Naive thymus-derived CD8-positive, alpha-beta T cell (primary cell): ENCODE measurements at regions not wholly inside any gene's neighbourhood (a gene's known extent, or its start where the extent isn't known, plus 50 kb on each side); places are given as distances from the start of the nearest gene placed in this dataset.
"Not testable (repeated sequence)": the region's sequence is repeated elsewhere in the genome, so short reads cannot be mapped to it uniquely, and the experiment has no call there.

Experiments used
- ATAC-seq, 2 donors: fragments of 150-1000 bp; cut with Tn5 transposase in 1 of 2; sonication (Bioruptor Pico), chemical (Tn5 transposase) in 1 of 2; 1 replicate in 1 of 2; 2 replicates in 1 of 2; pipeline ENCODE4 v1.10.0; 2021; ENCODE audit warnings: mild to moderate bottlenecking in 2 of 2, moderate library complexity in 2 of 2
- POLR2A ChIA-PET: fragments of 350-600 bp; sonication (Branson Sonifier 250); formaldehyde crosslinking; loops from one replicate; lab custom pipeline; 2021; ENCODE audit warnings: antibody characterized with exemption; lab: Charles Lee
- DNase-seq, 10 donors: peaks; one replicate each; pipeline versions ENCODE4 v3.0.0 to v3.0.0-alpha.2; 2020 to 2022
- H3K27ac Mint-ChIP-seq, 10 donors: one replicate each; pipeline ENCODE4 v1.8.0; 2020 to 2022; ENCODE audit warnings: mild to moderate bottlenecking in 10 of 10, mixed read lengths in 10 of 10, moderate library complexity in 4 of 10, inconsistent platforms in 1 of 10
- H3K27me3 Mint-ChIP-seq, 5 donors: one replicate each; pipeline ENCODE4 v1.8.0; 2021 to 2022; ENCODE audit warnings: mixed read lengths in 5 of 5
- H3K36me3 Mint-ChIP-seq, 3 donors: one replicate each; pipeline ENCODE4 v1.8.0; 2020 to 2022; ENCODE audit warnings: mixed read lengths in 3 of 3, mild to moderate bottlenecking in 2 of 3, inconsistent platforms in 1 of 3
- H3K4me1 Mint-ChIP-seq, 4 donors: one replicate each; pipeline ENCODE4 v1.8.0; 2021 to 2022; ENCODE audit warnings: mixed read lengths in 4 of 4
- H3K4me3 Mint-ChIP-seq, 10 donors: one replicate each; pipeline ENCODE4 v1.8.0; 2020 to 2022; ENCODE audit warnings: mild to moderate bottlenecking in 10 of 10, mixed read lengths in 10 of 10, moderate library complexity in 6 of 10, inconsistent platforms in 1 of 10
- H3K9me3 Mint-ChIP-seq, 9 donors: one replicate each; pipeline ENCODE4 v1.8.0; 2020 to 2022; ENCODE audit warnings: mixed read lengths in 9 of 9, mild to moderate bottlenecking in 3 of 9, inconsistent platforms in 1 of 9, moderate library complexity in 1 of 9

- POLR2A ChIA-PET = no interaction called here
- DNase-seq (no peak), ATAC-seq (no peak)
- peaks cover 0 to 7% (median 2%) of the 10 kb centered on the region in 9 donors for H3K9me3 Mint-ChIP-seq
- no peaks in the 10 kb centered on the region for H3K4me1 Mint-ChIP-seq
- no peak overlapping the region for H3K27ac Mint-ChIP-seq
- peaks cover 0 to 4% (median 0%) of the 10 kb centered on the region in 3 donors for H3K36me3 Mint-ChIP-seq
- no peaks in the 10 kb centered on the region for H3K27me3 Mint-ChIP-seq
- no peak overlapping the region for H3K4me3 Mint-ChIP-seq
Observed at GRCh38 chr2:163983911-163984310, 248.1 kb upstream of the FIGN start.

GRCh38 chr2:163982938-163983337 is 247.1 kb upstream of the FIGN start:
- no peak overlapping the region for H3K4me3 Mint-ChIP-seq
- DNase-seq = no peak
- H3K27ac Mint-ChIP-seq = no peak overlapping the region
- peaks cover 0 to 7% (median 2%) of the 10 kb centered on the region in 9 donors for H3K9me3 Mint-ChIP-seq
- peaks cover 0 to 4% (median 0%) of the 10 kb centered on the region in 3 donors for H3K36me3 Mint-ChIP-seq
- no peaks in the 10 kb centered on the region for H3K4me1 Mint-ChIP-seq
- POLR2A ChIA-PET = no interaction called here
- H3K27me3 Mint-ChIP-seq = no peaks in the 10 kb centered on the region
- ATAC-seq = no peak

DNA sequence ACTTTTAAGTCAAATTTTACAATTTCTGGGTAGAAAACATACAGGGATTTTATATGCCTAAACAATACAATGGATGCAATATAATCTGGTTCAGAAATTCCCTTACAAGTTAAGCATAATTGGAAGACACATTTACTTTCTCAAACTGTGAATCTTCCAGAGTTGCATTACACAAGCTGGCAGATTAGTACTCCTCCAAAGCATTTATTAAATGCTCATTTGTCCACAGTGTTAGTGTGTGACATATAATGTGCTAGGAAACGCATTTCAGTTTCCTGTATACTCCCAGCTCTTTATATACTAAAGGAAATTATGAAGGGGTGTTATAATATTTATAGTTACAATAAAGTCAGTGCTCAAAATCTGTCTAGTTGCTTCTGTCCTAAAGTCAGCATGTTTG is 239.0 kb upstream of the FIGN start:
- POLR2A ChIA-PET = no interaction called here
- H3K36me3 Mint-ChIP-seq = no peaks in the 10 kb centered on the region
- no peaks in the 10 kb centered on the region for H3K27me3 Mint-ChIP-seq
- no peak overlapping the region for H3K4me3 Mint-ChIP-seq
- no peaks in the 10 kb centered on the region for H3K4me1 Mint-ChIP-seq
- H3K9me3 Mint-ChIP-seq = peaks cover 0 to 5% (median 0%) of the 10 kb centered on the region in 9 donors
- no peak for DNase-seq
- no peak for ATAC-seq
- no peak overlapping the region for H3K27ac Mint-ChIP-seq

GRCh38 chr2:163970058-163970813 is 234.4 kb upstream of the FIGN start:
- H3K27ac Mint-ChIP-seq = no peak overlapping the region
- H3K36me3 Mint-ChIP-seq = no peaks in the 10 kb centered on the region
- no peaks in the 10 kb centered on the region for H3K27me3 Mint-ChIP-seq
- POLR2A ChIA-PET = no interaction called here
- H3K9me3 Mint-ChIP-seq = peaks cover 0 to 9% (median 0%) of the 10 kb centered on the region in 9 donors
- H3K4me1 Mint-ChIP-seq = no peaks in the 10 kb centered on the region
- H3K4me3 Mint-ChIP-seq = no peak overlapping the region
- DNase-seq (no peak), ATAC-seq (no peak)

DNA sequence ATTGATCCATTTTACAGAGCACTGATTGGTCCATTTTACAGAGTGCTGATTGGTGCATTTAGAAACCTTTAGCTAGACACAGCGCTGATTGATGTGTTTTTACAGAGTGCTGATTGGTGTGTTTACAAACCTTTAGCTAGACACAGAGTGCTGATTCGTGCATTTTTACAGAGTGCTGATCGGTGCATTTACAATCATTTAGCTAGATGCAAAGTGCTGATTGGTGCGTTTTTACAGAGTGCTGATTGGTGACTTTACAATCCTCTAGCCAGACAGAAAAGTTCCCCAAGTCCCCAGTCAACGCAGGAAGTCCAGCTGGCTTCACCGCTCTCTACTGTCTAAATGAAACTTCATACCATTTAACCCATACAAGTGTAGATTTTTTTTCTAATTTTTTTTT is 228.5 kb upstream of the FIGN start:
- H3K27me3 Mint-ChIP-seq, H3K27ac Mint-ChIP-seq, DNase-seq, ATAC-seq, H3K4me3 Mint-ChIP-seq, H3K36me3 Mint-ChIP-seq, POLR2A ChIA-PET, H3K4me1 Mint-ChIP-seq: not testable (repeated sequence)
- peaks cover 0 to 20% (median 4%) of the 10 kb centered on the region in 9 donors for H3K9me3 Mint-ChIP-seq

GRCh38 chr2:163953390-163953907 is 217.6 kb upstream of the FIGN start:
- H3K9me3 Mint-ChIP-seq = peaks cover 0 to 8% (median 1%) of the 10 kb centered on the region in 9 donors
- POLR2A ChIA-PET = no interaction called here

GRCh38 chr2:163951312-163951711 is 215.5 kb upstream of the FIGN start:
- no peak for DNase-seq
- Mint-ChIP-seq H3K4me3 (no peak overlapping the region), H3K36me3 (no peaks in the 10 kb centered on the region), H3K9me3 (peaks cover 0 to 11% (median 1%) of the 10 kb centered on the region in 9 donors), H3K27me3 (no peaks in the 10 kb centered on the region), H3K27ac (no peak overlapping the region), H3K4me1 (no peaks in the 10 kb centered on the region)
- POLR2A ChIA-PET = no interaction called here
- ATAC-seq = no peak

More at GRCh38 chr2:163953390-163953907, 217.6 kb upstream of the FIGN start:
- ATAC-seq = no peak
- Mint-ChIP-seq H3K4me3 (no peak overlapping the region), H3K27ac (no peak overlapping the region), H3K27me3 (no peaks in the 10 kb centered on the region), H3K4me1 (no peaks in the 10 kb centered on the region), H3K36me3 (no peaks in the 10 kb centered on the region)
- DNase-seq = no peak

DNA sequence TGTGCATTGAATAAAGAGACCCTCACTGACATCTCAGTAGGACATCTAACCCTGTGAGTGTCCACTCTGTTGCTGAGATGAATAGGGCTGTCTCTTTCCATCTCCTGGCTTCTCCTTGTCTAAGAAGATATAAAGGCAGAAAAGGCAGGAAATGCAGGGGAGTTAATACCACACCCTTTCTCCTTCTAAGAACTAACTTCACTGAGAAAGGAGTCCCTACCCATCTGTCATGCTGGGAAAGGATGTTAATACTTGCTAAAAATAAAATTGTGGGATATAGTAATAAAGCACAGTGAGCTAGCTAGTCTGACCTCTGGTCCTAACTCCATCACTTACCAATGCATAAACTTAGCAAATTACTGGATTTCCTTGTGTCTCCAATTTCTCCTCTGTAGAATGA is 213.9 kb upstream of the FIGN start:
- no peak overlapping the region for H3K27ac Mint-ChIP-seq
- no peak for DNase-seq
- no peak overlapping the region for H3K4me3 Mint-ChIP-seq

GRCh38 chr2:163944347-163944737 is 208.5 kb upstream of the FIGN start:
- Mint-ChIP-seq H3K4me1 (no peaks in the 10 kb centered on the region), H3K27me3 (no peaks in the 10 kb centered on the region), H3K4me3 (no peak overlapping the region), H3K27ac (no peak overlapping the region), H3K9me3 (peaks cover 0 to 8% (median 0%) of the 10 kb centered on the region in 9 donors), H3K36me3 (no peaks in the 10 kb centered on the region)
- POLR2A ChIA-PET = no interaction called here
- ATAC-seq (no peak), DNase-seq (no peak)

More for the DNA sequence above, 213.9 kb upstream of the FIGN start:
- POLR2A ChIA-PET = no interaction called here
- Mint-ChIP-seq H3K4me1 (no peaks in the 10 kb centered on the region), H3K27me3 (no peaks in the 10 kb centered on the region), H3K9me3 (peaks cover 0 to 7% (median 1%) of the 10 kb centered on the region in 9 donors), H3K36me3 (no peaks in the 10 kb centered on the region)
- ATAC-seq = no peak

DNA sequence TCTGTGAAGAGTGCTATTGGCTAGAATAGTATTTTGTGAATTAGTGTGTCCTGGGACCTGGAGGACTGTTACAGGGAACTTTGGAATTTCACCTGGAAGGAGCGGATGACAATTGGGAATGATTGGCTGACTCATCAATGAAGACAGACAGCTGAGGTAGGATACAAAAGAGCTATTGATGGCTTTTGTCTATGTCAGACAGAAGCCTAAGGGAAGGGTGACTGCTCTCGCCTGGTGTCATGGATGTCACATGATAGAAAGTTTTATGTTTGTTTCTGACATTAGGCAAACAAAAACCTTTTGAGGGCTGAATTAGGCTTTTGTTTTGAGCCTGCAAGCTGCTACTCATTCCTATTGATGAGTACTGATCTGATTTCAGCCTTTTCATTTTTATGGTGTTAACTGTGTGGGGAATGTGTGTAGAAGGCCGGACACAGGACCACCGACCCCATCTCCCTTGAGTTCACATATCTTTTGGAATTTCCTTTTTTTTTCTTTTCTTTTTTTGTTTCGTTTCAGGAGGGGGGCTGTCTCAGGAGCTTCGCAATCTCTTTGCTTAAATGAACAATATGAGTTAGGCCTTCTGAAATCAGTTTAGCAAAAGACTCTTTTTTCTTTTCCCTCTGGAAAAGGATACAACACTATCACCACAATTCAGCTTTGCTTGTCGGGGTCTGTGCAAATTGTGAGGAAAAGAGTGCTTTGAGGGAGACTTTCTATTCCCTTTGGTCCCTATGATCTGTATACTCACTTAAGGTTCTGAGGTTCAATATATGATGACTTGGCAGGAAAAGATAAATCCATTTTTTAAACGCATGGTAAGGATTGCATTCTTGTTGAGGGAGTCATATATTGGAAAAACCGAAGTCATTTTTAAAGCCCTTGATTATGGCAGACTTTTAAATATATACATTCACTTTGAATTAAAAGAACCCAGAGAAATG is 207.9 kb upstream of the FIGN start:
- Mint-ChIP-seq H3K27me3 (no peaks in the 10 kb centered on the region), H3K36me3 (no peaks in the 10 kb centered on the region), H3K4me1 (no peaks in the 10 kb centered on the region), H3K9me3 (peaks cover 0 to 11% (median 0%) of the 10 kb centered on the region in 9 donors), H3K27ac (no peak overlapping the region), H3K4me3 (no peak overlapping the region)
- DNase-seq = no peak
- ATAC-seq = no peak
- POLR2A ChIA-PET = no interaction called here

DNA sequence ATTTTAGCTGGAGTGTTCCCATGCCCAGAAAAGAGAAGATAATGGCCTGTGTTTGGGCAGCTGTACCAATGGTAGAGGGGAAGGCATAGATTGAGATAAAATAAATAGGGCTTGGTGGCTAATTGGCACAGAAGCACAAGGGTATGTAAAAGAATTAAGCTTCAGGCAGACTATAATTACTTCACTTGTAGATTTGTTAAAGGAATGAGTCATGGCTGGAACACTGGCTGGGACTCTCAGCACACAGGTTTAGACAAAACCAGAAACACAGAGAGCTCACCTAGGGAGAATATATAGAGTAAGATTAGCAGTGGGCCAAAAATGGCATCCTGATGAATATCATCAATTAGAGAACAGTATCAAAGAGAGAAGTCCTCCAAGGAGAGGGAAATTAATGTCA is 198.3 kb upstream of the FIGN start:
- Mint-ChIP-seq H3K9me3 (peaks cover 0 to 11% (median 7%) of the 10 kb centered on the region in 9 donors), H3K27me3 (peaks cover 0 to 3% (median 0%) of the 10 kb centered on the region in 5 donors), H3K36me3 (peaks cover 0 to 6% (median 0%) of the 10 kb centered on the region in 3 donors), H3K4me1 (no peaks in the 10 kb centered on the region), H3K4me3 (no peak overlapping the region), H3K27ac (no peak overlapping the region)
- DNase-seq (no peak), ATAC-seq (no peak)
- POLR2A ChIA-PET = no interaction called here

- DNase-seq = no peak
- peaks cover 0 to 10% (median 0%) of the 10 kb centered on the region in 9 donors for H3K9me3 Mint-ChIP-seq
- H3K36me3 Mint-ChIP-seq = no peaks in the 10 kb centered on the region
- H3K27me3 Mint-ChIP-seq = no peaks in the 10 kb centered on the region
- no peak overlapping the region for H3K4me3 Mint-ChIP-seq
- POLR2A ChIA-PET = no interaction called here
- no peak for ATAC-seq
- no peak overlapping the region for H3K27ac Mint-ChIP-seq
- no peaks in the 10 kb centered on the region for H3K4me1 Mint-ChIP-seq
Observed at GRCh38 chr2:163919717-163920116, 183.9 kb upstream of the FIGN start.

GRCh38 chr2:163914486-163914885 is 178.7 kb upstream of the FIGN start:
- H3K4me3 Mint-ChIP-seq, H3K27ac Mint-ChIP-seq, ATAC-seq, POLR2A ChIA-PET, H3K4me1 Mint-ChIP-seq, DNase-seq, H3K36me3 Mint-ChIP-seq, H3K27me3 Mint-ChIP-seq: not testable (repeated sequence)
- peaks cover 0 to 13% (median 5%) of the 10 kb centered on the region in 9 donors for H3K9me3 Mint-ChIP-seq
